ENCODE measurements at regions not wholly inside any gene's neighbourhood (a gene's known extent, or its start where the extent isn't known, plus 50 kb on each side); places are given as distances from the start of the nearest gene placed in this dataset.

GRCh38 chr5:98516701-98517100 lies 256.8 kb upstream of the RGMB start:
- H3K9me3 Mint-ChIP-seq: no peaks in the 10 kb centered on the region
- H3K4me1 Mint-ChIP-seq: no peaks in the 10 kb centered on the region
- Histone ChIP-seq H3K27me3 (ENCODE audit: control insufficient read depth in 2 of 2, insufficient read depth in 2 of 2, low read length in 2 of 2) (no peaks in the 10 kb centered on the region), H3K4me2 (replicated peaks; ENCODE audit: extremely low read depth, low read length, poor library complexity, severe bottlenecking) (no peak overlapping the region), H4K20me1 (ENCODE audit: insufficient read depth, low read length) (no peaks in the 10 kb centered on the region), H3K4me3 (replicated peaks in 1 of 3; ENCODE audit: low read depth in 2 of 3, low read length in 3 of 3) (no peak overlapping the region), H3K9ac (ENCODE audit: insufficient read depth, low read length, poor library complexity, severe bottlenecking) (no peak overlapping the region), H3K9me3 (replicated peaks in 1 of 2; ENCODE audit: control insufficient read depth in 1 of 2, insufficient read depth in 1 of 2, low read length in 2 of 2) (no peaks in the 10 kb centered on the region), H3K4me1 (ENCODE audit: control insufficient read depth in 1 of 2, insufficient read depth in 2 of 2, low read length in 2 of 2) (no peaks in the 10 kb centered on the region), H3K36me3 (replicated peaks in 1 of 2; ENCODE audit: control insufficient read depth in 1 of 2, insufficient read depth in 2 of 2, low read length in 2 of 2) (no peaks in the 10 kb centered on the region), H3K79me2 (ENCODE audit: insufficient read depth, low read length) (no peaks in the 10 kb centered on the region), H3K27ac (ENCODE audit: low read depth in 1 of 2, low read length in 2 of 2) (no peak overlapping the region), H2AFZ (ENCODE audit: insufficient read depth, low read depth, low read length, poor library complexity, severe bottlenecking) (no peak overlapping the region)
- H3K36me3 Mint-ChIP-seq: no peaks in the 10 kb centered on the region
- 75% methylated on average over 3 of the region's 4 CpGs for WGBS (ENCODE audit: insufficient coverage)
- no peak for DNase-seq
- H3K4me3 Mint-ChIP-seq: no peak overlapping the region
- intact Hi-C loops (cut with micrococcal nuclease): no loop called here
- no peak overlapping the region for H3K27ac Mint-ChIP-seq
- TF ChIP-seq CTCF (IDR thresholded peaks at IDR 0.05): no peak
- no peaks in the 10 kb centered on the region for H3K27me3 Mint-ChIP-seq (ENCODE audit: low read depth in 3 of 3)

- no peaks in the 10 kb centered on the region for H3K4me1 Mint-ChIP-seq
- no peak overlapping the region for H2AFZ ChIP-seq (ENCODE audit: insufficient read depth, low read depth, low read length, poor library complexity, severe bottlenecking)
- 86% methylated on average over 1 of the region's 4 CpGs for WGBS (ENCODE audit: insufficient coverage)
- TF ChIP-seq CTCF (IDR thresholded peaks at IDR 0.05): no peak
- no peaks in the 10 kb centered on the region for H4K20me1 ChIP-seq (ENCODE audit: insufficient read depth, low read length)
- H3K4me2 ChIP-seq (replicated peaks; ENCODE audit: extremely low read depth, low read length, poor library complexity, severe bottlenecking): no peak overlapping the region
- no peak overlapping the region for H3K4me3 ChIP-seq (replicated peaks in 1 of 3; ENCODE audit: low read depth in 2 of 3, low read length in 3 of 3)
- no peak overlapping the region for H3K4me3 Mint-ChIP-seq
- no peaks in the 10 kb centered on the region for H3K27me3 ChIP-seq (ENCODE audit: control insufficient read depth in 2 of 2, insufficient read depth in 2 of 2, low read length in 2 of 2)
- no peak overlapping the region for H3K27ac ChIP-seq (ENCODE audit: low read depth in 1 of 2, low read length in 2 of 2)
- no peaks in the 10 kb centered on the region for H3K27me3 Mint-ChIP-seq (ENCODE audit: low read depth in 3 of 3)
- H3K36me3 ChIP-seq (replicated peaks in 1 of 2; ENCODE audit: control insufficient read depth in 1 of 2, insufficient read depth in 2 of 2, low read length in 2 of 2): no peaks in the 10 kb centered on the region
- no peak for DNase-seq
- H3K9me3 Mint-ChIP-seq: no peaks in the 10 kb centered on the region
- H3K4me1 ChIP-seq (ENCODE audit: control insufficient read depth in 1 of 2, insufficient read depth in 2 of 2, low read length in 2 of 2): no peaks in the 10 kb centered on the region
- no peaks in the 10 kb centered on the region for H3K9me3 ChIP-seq (replicated peaks in 1 of 2; ENCODE audit: control insufficient read depth in 1 of 2, insufficient read depth in 1 of 2, low read length in 2 of 2)
- intact Hi-C loops (cut with micrococcal nuclease): no loop called here
- no peak overlapping the region for H3K9ac ChIP-seq (ENCODE audit: insufficient read depth, low read length, poor library complexity, severe bottlenecking)
- H3K79me2 ChIP-seq (ENCODE audit: insufficient read depth, low read length): no peaks in the 10 kb centered on the region
- H3K27ac Mint-ChIP-seq: no peak overlapping the region
- H3K36me3 Mint-ChIP-seq: no peaks in the 10 kb centered on the region
Observed at GRCh38 chr5:98517560-98518366, 255.7 kb upstream of the RGMB start.
